ENCODE measurements at regions not wholly inside any gene's neighbourhood (a gene's known extent, or its start where the extent isn't known, plus 50 kb on each side); places are given as distances from the start of the nearest gene placed in this dataset.

DNA sequence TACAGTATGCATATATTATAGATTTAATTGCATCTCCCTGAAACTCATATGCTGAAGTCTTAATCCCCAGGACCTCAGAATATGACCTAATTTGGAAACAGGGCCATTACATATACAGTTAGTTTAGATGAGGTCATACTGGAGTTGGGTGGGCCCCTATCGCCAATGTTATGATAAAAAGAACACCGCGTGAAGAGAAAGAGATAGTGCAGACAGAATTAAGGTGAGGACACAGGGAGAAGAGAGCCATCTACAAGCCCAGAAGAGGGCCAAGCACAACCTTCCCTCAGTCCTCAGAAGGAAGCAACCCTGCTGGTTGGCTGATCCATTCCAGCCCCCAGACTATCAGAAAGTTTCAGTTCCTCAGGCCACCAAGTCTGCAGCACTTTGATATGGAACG is 311.9 kb upstream of the RAB6C start:
- TF ChIP-seq, protein P1, sequence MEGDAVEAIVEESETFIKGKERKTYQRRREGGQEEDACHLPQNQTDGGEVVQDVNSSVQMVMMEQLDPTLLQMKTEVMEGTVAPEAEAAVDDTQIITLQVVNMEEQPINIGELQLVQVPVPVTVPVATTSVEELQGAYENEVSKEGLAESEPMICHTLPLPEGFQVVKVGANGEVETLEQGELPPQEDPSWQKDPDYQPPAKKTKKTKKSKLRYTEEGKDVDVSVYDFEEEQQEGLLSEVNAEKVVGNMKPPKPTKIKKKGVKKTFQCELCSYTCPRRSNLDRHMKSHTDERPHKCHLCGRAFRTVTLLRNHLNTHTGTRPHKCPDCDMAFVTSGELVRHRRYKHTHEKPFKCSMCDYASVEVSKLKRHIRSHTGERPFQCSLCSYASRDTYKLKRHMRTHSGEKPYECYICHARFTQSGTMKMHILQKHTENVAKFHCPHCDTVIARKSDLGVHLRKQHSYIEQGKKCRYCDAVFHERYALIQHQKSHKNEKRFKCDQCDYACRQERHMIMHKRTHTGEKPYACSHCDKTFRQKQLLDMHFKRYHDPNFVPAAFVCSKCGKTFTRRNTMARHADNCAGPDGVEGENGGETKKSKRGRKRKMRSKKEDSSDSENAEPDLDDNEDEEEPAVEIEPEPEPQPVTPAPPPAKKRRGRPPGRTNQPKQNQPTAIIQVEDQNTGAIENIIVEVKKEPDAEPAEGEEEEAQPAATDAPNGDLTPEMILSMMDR (IDR thresholded peaks at IDR 0.05): no peak
- no peak for TF ChIP-seq POLR2A (IDR thresholded peaks at IDR 0.05)

Data from thyroid gland (tissue), 4 donors.